COLO829 (cell line): ENCODE measurements at regions not wholly inside any gene's neighbourhood (a gene's known extent, or its start where the extent isn't known, plus 50 kb on each side); places are given as distances from the start of the nearest gene placed in this dataset.

Experiments
- DNase-seq: peaks from one replicate; pipeline ENCODE4 v3.0.0; 2012; ENCODE audit warnings: low spot score

DNA sequence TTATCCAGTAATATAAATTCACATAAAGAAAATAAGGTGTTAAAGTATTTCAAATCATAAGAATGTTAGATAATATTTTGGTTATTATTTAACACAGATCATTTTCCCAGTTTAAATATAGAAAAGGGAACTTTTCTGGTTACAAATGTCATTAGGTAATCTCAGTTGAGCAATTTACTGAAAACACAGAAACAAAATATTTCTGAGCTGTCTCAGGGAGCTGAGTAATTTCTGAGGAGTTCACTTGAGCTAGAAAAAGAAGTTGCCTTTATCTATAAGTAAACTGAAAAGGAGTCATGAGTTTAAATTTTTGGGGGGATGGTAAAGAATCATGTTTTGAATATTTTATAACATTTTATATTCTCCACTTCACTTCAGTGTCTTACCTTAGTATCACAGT lies 855.4 kb upstream of the ARPP21 start:
- no peak for DNase-seq

DNA sequence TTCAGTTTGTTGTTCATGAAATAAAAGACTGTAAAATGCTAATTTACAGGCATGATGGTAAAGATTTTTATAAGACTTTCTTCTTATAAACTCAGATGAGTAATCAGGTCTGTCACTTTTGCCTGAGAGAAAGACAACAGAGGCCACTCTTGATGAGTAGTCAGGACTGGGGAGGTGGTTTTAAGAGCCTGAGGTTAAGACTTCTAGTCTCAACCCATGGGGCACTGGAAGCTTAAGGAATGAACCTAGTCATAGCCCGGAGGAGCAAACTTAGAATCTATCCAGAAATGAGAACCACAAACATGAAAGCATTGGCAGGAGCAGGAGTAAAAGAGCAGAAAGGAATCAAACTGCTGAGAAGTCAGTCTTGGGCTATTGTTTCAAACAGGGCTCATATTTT lies 846.3 kb upstream of the ARPP21 start:
- DNase-seq: no peak

DNA sequence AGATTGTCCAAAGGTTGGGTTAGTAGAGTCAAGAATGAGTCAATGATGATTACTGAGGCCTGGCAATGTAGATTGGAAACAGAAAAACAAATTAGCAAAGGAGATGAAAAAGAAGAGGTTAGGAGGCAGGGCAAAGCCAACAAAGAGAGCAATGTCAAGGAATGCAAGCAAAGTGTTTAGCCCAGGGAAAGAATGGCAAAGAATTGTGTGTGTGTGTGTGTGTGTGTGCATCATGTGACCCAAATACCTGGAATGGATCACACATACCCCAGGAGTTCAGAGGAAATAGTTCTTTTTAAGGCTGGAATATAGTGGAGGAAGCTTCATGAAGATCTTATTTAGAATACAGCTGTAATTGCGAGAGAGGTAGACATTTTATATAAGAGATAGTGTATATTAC lies 831.7 kb upstream of the ARPP21 start:
- no peak for DNase-seq

DNA sequence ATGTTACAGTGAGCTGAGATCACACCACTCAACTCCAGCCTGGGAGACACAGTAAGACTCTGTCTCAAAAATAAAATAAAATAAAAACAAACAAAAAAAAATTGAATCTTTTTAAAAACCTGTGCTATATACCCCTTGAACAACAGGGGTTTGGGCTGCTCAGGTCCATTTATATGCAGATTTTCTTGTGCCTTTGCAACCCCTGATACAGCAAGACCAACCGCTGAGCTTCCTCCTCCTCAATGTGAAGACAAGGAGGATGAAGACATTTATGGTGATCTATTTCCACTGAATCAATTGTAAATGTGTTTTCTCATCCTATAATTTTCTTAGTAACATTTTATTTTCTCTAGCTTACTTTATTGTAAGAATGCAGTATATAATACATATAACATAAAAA lies 831.0 kb upstream of the ARPP21 start:
- DNase-seq: no peak

DNA sequence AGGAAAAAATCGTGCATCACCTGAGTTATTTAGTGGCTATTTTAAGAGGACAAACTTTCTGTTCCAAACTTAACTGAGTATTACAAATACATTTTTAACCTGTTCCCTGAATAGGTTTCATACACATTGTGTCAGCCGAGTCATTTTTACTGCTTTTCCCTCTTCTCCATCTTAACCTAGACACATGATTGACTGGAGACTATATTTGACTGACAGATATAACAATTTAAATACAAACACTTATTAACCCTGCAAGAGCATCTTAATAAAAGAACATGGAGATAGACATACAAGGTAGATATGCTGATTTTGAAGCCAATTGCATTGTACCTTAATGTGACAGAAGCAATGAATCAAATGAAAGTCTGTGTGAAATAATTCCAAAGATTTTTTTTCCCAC lies 810.5 kb upstream of the ARPP21 start:
- no peak for DNase-seq

DNA sequence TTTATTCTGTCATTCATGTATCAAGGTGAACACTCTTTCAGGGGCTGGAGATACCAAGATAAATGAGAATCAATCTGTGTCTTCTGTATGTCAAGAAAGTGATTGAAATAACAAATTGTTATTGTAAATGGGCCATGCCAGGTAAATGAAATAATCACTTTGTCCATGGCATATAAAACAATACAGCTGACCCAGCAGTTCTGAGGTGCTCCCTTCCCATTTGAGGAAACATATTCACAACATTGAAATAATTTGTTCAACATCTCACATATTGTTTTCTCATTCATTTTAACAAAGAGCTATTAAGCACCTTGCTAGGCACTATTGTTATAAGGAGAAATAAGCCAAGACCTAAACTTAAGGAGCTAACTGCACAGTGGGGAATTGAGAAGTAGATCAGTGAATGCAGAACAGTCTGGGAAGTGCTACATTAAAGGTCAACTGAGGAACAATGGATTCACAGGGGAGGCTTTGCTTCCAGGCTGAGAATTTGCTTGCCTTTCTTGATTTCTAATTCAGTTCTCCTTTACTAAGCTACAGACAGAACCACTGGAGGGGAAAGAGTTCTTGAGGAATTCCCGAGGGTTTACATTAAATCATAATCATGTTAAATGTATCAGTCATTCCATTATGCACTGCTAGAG lies 806.3 kb upstream of the ARPP21 start:
- no peak for DNase-seq

DNA sequence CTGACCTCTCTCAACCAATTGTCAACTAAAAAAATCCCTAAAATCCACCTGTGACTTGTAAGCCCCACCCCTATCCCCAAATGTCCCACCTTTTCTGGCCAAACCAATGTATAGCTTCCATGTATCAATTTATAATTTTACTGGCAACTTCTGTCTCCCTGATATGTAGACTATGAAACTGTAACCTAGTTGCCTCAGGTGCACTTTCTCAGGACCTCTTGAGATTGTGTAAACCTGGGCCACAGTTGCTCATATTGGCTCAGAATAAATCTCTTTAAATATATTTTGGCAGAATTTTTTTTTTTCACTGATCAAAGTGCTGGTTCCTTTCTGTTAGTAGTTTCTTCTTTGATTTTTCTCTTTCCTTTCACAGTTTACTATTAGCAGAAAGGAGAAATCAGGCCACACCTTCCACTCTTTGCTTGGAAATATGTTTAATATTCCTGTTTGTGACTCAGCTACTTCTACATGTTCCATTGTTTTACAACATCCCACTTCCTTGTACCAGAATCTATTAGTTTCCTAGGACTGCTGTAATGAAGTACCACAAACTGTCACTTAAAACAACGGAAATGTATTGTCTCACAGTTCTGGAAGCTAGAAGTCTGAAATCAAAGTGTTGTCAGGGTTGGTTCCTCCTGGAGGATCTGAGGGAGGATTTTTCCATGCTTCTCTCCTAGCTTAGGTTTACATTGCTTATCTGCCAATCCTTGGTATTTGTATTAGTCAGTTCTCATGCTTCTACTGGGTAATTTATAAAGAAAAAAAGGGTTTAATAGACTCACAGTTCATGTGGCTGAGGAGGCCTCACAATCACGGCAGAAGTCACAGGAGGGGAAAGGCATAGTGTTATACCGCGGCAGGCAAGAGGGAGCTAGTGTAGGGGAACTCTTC lies 801.2 kb upstream of the ARPP21 start:
- DNase-seq: no peak

DNA sequence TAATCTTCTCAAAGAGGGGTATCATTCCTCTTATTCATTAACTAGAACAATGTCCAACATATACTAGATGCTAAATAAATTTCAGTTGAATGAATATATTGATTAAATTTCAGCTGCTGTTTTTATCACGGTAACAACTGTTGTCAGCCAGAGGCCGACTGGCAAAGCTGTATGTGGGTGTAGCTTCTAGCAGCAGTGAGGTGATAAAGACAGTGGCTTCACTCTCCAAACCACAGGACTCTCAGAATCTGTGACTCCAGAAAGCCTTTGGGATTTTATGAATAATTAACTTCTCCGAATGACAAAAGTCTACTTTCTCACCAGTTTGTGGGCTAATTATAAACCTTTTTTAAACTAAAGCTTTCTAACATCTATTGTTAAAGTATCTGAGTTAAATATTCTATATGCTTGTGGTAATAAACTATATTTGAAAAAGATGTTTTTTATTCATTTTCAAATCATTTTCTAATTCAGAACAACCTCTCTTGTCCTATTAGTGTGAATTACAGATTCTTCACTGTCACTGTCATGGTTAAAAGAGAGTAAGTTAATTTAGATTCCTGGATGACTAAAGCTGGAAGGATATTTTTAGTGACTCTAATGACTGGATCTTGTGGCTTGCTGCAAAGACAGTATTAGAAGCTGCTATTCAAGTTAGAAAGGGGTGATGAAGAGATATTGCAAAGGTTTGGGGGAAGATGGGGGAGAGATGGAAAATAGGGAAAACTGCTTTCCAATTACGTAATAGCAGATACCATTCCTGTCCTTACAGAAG lies 796.4 kb upstream of the ARPP21 start:
- DNase-seq: no peak

DNA sequence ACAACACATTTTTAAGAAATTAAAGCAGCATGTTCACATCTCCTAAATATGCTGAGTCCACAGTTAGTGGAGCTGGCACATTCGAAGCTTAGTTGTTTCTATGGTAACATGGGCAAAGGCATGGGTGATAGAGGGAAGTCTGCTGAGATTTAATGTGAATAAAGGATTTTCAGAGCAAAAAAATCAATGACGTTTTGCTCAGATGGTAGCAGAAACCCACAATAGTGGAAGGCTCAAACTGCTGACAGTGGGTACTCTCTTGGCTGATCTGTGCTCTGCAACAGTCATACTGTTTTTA lies 795.1 kb upstream of the ARPP21 start:
- no peak for DNase-seq

DNA sequence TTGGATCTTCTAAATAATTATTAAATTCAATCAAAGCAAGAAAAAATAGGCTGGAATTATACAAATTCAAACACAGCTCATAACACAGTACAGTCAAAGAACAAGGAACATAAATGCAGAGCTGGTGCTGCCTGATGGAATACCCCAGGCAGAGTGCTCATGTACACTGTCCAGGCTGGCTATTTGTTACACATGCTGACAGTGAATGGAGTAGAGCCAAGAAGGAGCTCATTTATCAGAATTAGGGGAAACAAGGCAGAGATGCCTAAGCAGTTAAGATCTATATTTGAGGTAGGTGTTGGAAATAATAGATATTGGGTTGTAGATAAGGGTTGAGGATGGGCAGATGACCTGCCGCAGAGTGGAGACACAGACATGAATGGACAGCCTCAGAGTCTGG lies 788.2 kb upstream of the ARPP21 start:
- DNase-seq: no peak

DNA sequence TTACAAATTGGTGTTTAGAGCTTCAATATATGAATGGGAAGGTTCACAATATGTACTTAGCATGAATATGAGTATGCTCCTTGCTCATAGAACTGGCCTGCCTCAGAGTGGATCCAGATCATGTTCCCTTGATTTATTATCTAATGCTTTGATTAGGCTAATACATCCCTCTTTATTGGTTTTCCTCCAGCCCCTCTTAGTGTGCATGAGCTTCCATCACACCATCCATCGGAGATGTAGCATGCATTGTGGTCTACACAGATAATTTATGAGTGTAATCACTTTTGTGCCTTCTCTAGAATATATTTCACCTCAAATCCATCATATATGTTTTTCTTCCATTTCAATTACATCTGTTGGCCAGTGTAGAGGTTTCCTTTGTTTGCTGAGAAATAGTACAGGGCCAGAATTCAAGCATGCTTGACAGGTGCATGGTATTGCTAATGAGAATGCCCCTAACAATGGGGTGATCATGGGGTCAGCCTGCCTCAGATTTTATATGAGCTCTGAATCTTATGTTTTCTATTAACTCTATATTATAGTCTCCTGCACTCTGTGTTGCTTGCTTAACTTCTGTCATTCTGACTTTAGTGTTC lies 786.4 kb upstream of the ARPP21 start:
- no peak for DNase-seq

DNA sequence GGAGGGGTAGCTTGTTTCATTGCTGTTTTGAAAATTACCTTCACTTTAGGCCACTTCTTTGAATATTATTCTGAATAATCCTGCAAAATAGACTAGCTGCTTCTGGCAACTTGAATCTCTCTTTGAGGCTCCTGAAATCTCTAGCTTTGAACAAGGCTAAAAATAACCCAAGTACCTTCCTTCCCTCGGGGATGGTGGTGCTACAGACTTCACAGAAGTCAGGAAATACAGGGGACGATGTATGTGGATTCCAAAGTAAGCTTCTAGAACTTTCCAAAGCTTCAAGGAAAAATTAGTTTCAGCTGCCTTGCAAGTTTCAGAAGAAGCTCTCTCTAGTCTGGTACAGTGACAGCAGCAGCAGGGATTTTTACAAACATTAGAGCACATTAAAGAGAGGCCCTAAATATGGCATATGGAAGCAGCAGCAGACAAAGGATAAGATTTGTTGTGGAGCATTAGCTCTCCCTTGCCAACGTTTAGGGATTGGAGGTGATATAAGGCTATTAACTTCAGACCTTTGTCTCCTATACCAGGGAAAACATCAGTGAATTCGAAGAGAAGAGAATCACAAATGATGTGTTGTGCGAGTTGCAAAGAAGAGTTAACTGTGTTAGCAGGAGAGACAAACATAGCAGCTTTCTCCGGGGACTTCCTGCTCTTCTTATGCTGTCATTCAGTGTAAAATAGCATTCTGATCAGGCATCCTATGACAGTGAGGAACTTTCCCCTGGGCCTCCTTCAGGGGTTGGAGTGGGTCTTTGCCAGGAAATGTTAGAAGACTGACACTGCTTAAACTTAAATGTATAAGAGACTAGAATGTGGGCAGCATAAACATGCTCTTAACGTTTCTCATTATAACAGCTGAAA lies 783.0 kb upstream of the ARPP21 start:
- DNase-seq: no peak

DNA sequence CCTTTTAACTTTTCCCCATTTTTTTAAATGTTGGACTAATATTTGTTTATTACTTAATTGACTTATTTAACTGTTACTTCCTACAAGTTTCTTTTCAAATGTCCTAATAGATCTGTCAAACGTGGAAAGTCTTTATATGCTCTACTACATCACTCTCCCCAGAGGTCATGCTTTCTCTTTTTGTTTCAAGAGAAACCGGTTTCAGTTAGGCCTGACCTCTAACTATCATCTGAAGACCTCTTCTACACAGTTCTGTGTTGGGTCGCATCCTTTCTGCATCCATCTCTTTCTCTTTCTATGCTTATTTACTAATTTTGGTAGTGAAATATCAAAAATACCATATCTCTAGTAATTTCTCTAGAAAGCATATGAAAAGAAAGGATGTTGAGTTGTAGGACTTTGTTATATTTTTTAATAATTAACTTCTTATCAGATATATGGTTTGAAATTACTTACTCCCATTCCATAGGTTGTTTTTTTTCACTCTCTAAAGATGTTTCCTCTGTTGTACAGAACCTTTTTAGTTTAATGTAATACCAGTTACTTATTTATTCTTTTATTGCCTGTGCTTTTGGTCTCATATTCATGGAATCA lies 781.2 kb upstream of the ARPP21 start:
- no peak for DNase-seq

DNA sequence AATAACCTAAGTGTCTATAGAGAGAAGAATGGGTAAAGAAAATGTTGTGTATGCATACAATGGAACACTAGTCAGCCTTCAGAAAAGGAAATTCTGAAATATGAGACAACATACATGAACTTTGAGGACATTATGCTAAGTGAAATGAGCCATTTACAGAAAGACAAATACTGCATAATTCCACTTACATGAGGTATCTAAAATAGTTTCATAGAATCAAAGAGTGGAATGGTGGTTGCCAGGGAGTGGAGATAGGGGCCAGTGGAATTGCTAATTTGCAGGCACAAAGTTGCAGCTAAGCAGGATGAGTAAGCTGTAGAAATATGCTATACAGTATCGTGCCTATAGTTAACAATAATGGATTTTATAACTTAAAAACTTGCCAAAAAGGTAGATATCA lies 779.6 kb upstream of the ARPP21 start:
- no peak for DNase-seq

DNA sequence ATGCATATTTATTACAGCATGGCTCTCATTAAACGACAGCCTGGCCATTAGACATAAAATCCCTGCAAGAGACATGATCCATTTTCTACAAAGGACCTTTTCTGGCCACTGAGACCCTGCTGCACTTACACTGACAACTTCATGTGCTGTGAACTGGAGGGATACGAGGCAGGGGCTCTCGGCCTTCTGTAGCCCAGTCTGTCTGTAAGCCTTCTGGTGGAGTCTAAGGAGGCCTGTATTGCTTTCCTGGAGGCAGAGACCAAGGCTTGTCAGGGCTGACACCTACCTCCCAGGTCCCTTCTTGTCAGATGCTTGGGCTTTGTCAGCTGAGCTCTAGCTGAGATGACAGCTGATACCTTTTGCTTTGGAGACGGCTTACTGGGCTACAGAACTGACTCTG lies 776.9 kb upstream of the ARPP21 start:
- DNase-seq: no peak

DNA sequence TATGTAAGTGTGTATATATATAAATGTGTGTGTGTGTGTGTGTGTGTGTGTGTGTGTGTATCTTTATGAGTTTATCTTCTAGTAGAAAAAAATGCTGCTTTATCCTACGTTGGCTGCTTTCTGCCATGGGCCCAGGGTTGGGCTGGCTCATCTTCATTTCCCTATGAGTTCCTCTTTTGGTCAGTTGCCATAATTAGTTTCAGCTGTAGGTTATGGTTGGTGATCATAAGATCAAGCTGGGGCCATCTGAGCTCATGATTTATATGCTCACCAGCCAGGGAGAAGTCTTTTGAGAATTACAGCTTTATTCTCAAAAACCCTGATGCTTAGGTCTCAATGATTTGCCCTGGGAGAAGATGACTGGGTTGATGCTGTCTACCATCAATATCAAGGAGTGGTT lies 775.8 kb upstream of the ARPP21 start:
- no peak for DNase-seq

DNA sequence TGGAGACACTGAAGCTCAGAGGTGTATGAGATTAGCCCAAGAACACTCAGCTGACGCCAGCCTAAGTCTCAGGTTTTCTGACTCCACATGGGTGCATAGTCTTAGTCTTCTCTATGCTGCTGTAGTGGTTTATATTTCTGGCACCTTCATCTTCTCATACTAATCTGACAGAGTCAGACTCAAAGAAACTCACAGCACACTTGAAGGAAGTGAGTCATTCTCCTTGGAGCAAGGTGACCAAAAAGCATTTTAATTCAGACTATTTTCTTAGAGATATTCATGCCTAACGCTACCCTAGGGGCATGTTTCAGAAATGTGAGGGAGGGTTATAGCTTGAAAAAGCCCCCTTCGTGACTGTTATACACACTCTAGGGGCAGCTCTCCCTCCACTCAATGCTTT lies 775.3 kb upstream of the ARPP21 start:
- no peak for DNase-seq

DNA sequence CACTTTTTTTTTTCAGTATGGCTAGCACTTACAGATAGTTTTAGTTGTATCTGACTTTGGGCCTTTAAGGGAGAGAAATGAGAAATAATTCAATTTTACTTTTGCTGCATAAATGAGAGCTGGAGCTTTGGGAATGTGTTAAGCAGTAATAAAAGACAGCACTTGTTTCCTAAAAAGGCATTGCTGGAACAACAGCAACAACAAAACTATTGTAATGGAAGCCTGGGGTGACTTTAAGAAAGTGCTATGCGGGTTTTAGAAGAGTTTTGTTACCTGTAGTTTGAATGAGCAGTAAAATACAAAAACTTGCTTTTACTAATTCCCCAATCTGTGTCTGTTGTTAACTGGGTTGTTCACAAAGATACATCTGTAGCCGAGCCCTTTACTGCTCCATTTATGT lies 774.0 kb upstream of the ARPP21 start:
- no peak for DNase-seq

DNA sequence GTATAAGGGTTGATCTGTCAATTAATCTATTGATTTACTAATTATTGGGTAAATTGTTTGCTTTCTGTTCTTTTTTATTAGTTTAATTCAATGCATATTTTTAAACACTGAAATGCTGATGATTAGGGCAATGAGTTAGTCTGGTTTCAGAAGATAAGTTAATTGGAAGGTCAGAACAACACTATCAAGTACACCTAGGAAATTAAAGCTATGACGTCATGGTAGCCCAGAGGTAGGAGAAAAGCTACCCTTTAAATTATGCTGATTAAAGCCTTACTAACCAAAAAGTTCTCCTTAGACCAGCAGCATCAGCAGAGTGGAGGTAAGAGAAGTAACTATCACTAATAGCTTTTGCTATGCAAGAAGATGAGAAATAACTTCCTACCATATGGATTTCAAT lies 770.4 kb upstream of the ARPP21 start:
- DNase-seq: no peak

DNA sequence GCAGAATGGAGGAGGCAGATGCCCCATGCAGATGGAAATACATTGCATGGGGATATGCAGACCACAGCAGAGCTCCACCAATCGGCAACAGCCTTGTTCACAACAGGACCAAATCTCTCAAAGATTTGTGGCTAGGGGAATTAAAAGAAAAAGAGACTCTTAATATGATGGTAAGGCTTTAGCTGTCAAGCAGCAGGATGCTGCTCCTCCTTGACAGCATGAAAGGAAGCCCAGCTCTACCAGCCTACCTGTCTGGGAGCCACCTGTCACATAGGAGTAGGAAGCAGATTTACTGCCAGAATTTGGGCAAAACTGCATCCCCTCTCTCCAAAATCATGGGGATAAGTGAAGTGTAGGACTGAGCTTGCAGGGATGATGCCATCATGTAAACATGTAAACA lies 769.6 kb upstream of the ARPP21 start:
- DNase-seq: no peak

DNA sequence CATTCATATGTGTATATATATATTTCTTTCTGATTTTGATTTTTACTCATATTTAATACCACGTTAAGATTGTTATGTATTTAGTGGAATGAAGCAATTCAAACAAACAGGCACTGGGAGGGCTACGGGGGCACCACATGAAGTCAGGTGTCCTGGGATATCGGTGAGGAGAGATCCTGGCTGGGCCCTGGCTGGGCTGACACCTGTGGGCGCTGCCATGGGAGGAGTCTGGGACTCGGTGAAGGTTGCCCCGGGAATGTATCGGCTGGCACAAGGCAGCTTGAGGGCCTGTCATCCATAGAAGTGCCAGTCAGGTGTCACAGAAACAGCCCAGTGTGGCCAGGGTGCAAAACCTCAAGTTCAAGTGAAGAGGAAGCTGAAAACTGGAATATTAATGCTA lies 766.9 kb upstream of the ARPP21 start:
- DNase-seq: no peak

DNA sequence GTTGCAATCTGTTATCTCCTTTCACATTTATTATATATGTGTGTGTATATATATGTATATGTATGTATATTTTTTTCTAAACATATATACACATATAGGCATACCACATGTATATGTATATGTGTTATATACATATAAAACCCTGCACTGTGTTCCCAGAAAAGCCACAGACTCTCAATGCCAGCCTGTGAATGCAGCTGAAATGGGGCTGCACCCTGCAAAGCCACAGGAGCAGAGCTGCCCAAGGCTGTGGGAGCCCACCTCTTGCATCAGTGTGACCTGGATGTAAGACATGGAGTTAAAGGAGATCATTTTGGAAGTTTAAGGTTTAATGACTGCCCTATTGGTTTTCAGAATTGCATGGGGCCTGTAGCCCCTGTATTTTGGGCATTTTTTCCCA lies 762.3 kb upstream of the ARPP21 start:
- no peak for DNase-seq
